Esophagus squamous epithelium (tissue), 5 donors: ENCODE measurements at regions not wholly inside any gene's neighbourhood (a gene's known extent, or its start where the extent isn't known, plus 50 kb on each side); places are given as distances from the start of the nearest gene placed in this dataset.

ENCODE experiments used
- DNase-seq: peaks from one replicate; lab custom pipeline; 2025; lab: John Stamatoyannopoulos, UW
- H3K27ac ChIP-seq, 4 donors: fragments of 200-600 bp; sonication (generic); one replicate each; pipeline ENCODE4 v1.5.1; 2016 to 2019; ENCODE audit warnings: mild to moderate bottlenecking in 1 of 4
- H3K27me3 ChIP-seq, 4 donors: fragments of 200-600 bp; sonication (generic); 1 replicate in 3 of 4; 2 replicates in 1 of 4; pipeline versions ENCODE4 v1.5.1 to v1.6.0; 2017 to 2021; ENCODE audit warnings: antibody characterized with exemption in 1 of 4
- H3K36me3 ChIP-seq, 3 donors: fragments of 200-600 bp; sonication (generic); one replicate each; pipeline ENCODE4 v1.5.1; 2016 to 2019
- H3K4me1 ChIP-seq, 3 donors: fragments of 200-600 bp; sonication (generic); one replicate each; pipeline ENCODE4 v1.5.1; 2017 to 2019
- H3K4me3 ChIP-seq, 4 donors: fragments of 200-600 bp; sonication (generic); 1 replicate in 3 of 4; 2 replicates in 1 of 4; pipeline ENCODE4 v1.5.1; 2016 to 2019; ENCODE audit warnings: mild to moderate bottlenecking in 2 of 4, moderate library complexity in 1 of 4
- H3K9me3 ChIP-seq, 3 donors: fragments of 200-600 bp; sonication (generic); one replicate each; pipeline ENCODE4 v1.5.1; 2016 to 2019
- CTCF ChIP-seq, 6 experiments: fragments of 450-650 bp in 4 of 6; fragments of 200-600 bp in 2 of 6; sonication (generic) in 2 of 6; IDR thresholded peaks; one replicate each; pipeline ENCODE4 v1.5.1; 2016 to 2019; ENCODE audit warnings: antibody characterized with exemption in 6 of 6, mild to moderate bottlenecking in 4 of 6, moderate library complexity in 4 of 6
- POLR2A ChIP-seq, 4 donors: fragments of 450-650 bp; IDR thresholded peaks; one replicate each; pipeline ENCODE4 v1.6.1; 2017; ENCODE audit warnings: antibody characterized with exemption in 4 of 4, mild to moderate bottlenecking in 4 of 4, moderate library complexity in 3 of 4
- WGBS, 2 donors: methylation state at CpG; one replicate each; pipeline ENCODE4 v1.1.5; 2018; 5-methylcytosine and 5-hydroxymethylcytosine counted together
- intact Hi-C: fragments of 100-400 bp; cut with DNase I; formaldehyde crosslinking; loops from one replicate; pipeline ENCODE4 v1.15.0; 2022
- donor health status: DM: yes; HTN: yes; CAD: no.

GRCh38 chr14:83042858-83043257, 1509.2 kb upstream of the SEL1L start:
- TF ChIP-seq CTCF (IDR thresholded peaks at IDR 0.05) (no peak), POLR2A (IDR thresholded peaks at IDR 0.05) (no peak)
- Histone ChIP-seq H3K27ac (no peak overlapping the region), H3K4me1 (no peaks in the 10 kb centered on the region), H3K27me3 (no peaks in the 10 kb centered on the region), H3K4me3 (no peak overlapping the region), H3K9me3 (no peaks in the 10 kb centered on the region), H3K36me3 (no peaks in the 10 kb centered on the region)
- WGBS, 2 donors = 76 to 92% methylated on average over 2 of the region's 2 CpGs
- no peak for DNase-seq
- intact Hi-C loops = no loop called here

GRCh38 chr14:83044001-83044400, 1510.3 kb upstream of the SEL1L start:
- no peak for DNase-seq
- Histone ChIP-seq H3K4me3 (no peak overlapping the region), H3K27me3 (no peaks in the 10 kb centered on the region), H3K9me3 (no peaks in the 10 kb centered on the region), H3K4me1 (no peaks in the 10 kb centered on the region), H3K27ac (no peak overlapping the region), H3K36me3 (no peaks in the 10 kb centered on the region)
- TF ChIP-seq CTCF (IDR thresholded peaks at IDR 0.05) (no peak), POLR2A (IDR thresholded peaks at IDR 0.05) (no peak)
- 19 to 28% methylated on average over 1 of the region's 1 CpG for WGBS, 2 donors
- intact Hi-C loops = no loop called here

GRCh38 chr14:83047059-83047830, 1513.6 kb upstream of the SEL1L start:
- H3K27ac ChIP-seq = no peak overlapping the region
- no peaks in the 10 kb centered on the region for H3K4me1 ChIP-seq
- TF ChIP-seq CTCF (IDR thresholded peaks at IDR 0.05) = no peak
- no peak for TF ChIP-seq POLR2A (IDR thresholded peaks at IDR 0.05)
- H3K36me3 ChIP-seq = no peaks in the 10 kb centered on the region
- no peaks in the 10 kb centered on the region for H3K27me3 ChIP-seq
- no peak for DNase-seq
- intact Hi-C loops = no loop called here
- 56 to 59% methylated on average over 2 of the region's 2 CpGs for WGBS, 2 donors
- no peaks in the 10 kb centered on the region for H3K9me3 ChIP-seq
- H3K4me3 ChIP-seq = no peak overlapping the region

GRCh38 chr14:83053022-83053710, 1519.5 kb upstream of the SEL1L start:
- no peaks in the 10 kb centered on the region for H3K9me3 ChIP-seq
- no peaks in the 10 kb centered on the region for H3K27me3 ChIP-seq
- H3K4me3 ChIP-seq = no peak overlapping the region
- intact Hi-C loops = no loop called here
- WGBS, 2 donors = 83 to 100% methylated on average over 1 of the region's 1 CpG
- no peak overlapping the region for H3K27ac ChIP-seq
- TF ChIP-seq CTCF (IDR thresholded peaks at IDR 0.05) (no peak), POLR2A (IDR thresholded peaks at IDR 0.05) (no peak)
- no peaks in the 10 kb centered on the region for H3K36me3 ChIP-seq
- no peaks in the 10 kb centered on the region for H3K4me1 ChIP-seq
- no peak for DNase-seq

GRCh38 chr14:83058068-83058467, 1524.4 kb upstream of the SEL1L start:
- DNase-seq = no peak
- intact Hi-C loops = no loop called here
- Histone ChIP-seq H3K4me1 (no peaks in the 10 kb centered on the region), H3K27ac (no peak overlapping the region), H3K9me3 (no peaks in the 10 kb centered on the region), H3K36me3 (no peaks in the 10 kb centered on the region), H3K4me3 (no peak overlapping the region), H3K27me3 (no peaks in the 10 kb centered on the region)
- TF ChIP-seq POLR2A (IDR thresholded peaks at IDR 0.05) = no peak
- TF ChIP-seq CTCF (IDR thresholded peaks at IDR 0.05) = no peak
- WGBS, 2 donors = 57 to 58% methylated on average over 1 of the region's 1 CpG
